ENCODE measurements at regions not wholly inside any gene's neighbourhood (a gene's known extent, or its start where the extent isn't known, plus 50 kb on each side); places are given as distances from the start of the nearest gene placed in this dataset.

DNA sequence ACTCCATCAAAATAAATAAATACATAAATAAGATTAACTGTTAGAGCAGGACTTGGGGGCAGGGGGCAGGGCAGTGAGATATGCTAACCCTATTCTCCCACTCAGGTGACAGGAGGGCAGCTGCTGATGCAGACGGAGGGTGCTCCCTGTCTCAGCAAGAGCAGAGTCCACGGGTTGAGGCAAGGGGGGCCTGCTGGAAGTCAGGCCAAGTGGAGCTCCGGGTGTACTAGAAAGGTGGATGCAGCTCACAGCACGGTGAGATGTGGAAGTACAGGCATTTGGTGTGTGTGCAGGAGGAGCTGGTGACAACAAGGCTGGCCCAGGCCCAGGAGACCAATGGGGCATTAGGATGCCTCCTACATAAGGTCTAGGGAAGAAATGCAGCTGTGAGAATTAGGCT is 467.3 kb upstream of the B3GAT1 start:
- no peak overlapping the region for H3K9ac ChIP-seq
- H3K27ac ChIP-seq: no peak overlapping the region
- H3K4me3 ChIP-seq (ENCODE audit: low read depth, low read length): no peak overlapping the region
- H2AFZ ChIP-seq: no peak overlapping the region
- TF ChIP-seq, protein P1, sequence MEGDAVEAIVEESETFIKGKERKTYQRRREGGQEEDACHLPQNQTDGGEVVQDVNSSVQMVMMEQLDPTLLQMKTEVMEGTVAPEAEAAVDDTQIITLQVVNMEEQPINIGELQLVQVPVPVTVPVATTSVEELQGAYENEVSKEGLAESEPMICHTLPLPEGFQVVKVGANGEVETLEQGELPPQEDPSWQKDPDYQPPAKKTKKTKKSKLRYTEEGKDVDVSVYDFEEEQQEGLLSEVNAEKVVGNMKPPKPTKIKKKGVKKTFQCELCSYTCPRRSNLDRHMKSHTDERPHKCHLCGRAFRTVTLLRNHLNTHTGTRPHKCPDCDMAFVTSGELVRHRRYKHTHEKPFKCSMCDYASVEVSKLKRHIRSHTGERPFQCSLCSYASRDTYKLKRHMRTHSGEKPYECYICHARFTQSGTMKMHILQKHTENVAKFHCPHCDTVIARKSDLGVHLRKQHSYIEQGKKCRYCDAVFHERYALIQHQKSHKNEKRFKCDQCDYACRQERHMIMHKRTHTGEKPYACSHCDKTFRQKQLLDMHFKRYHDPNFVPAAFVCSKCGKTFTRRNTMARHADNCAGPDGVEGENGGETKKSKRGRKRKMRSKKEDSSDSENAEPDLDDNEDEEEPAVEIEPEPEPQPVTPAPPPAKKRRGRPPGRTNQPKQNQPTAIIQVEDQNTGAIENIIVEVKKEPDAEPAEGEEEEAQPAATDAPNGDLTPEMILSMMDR (IDR thresholded peaks at IDR 0.05): no peak
- H3K4me2 ChIP-seq (ENCODE audit: low read length): no peak overlapping the region
- H3K27me3 ChIP-seq (ENCODE audit: control insufficient read depth, insufficient read depth, low read length): no peaks in the 10 kb centered on the region
- H3K79me2 ChIP-seq: no peaks in the 10 kb centered on the region
- no peaks in the 10 kb centered on the region for H3K36me3 ChIP-seq (ENCODE audit: control insufficient read depth, insufficient read depth, low read length)
- H3K9me3 ChIP-seq (ENCODE audit: control insufficient read depth, low read length): no peaks in the 10 kb centered on the region
- no peaks in the 10 kb centered on the region for H3K4me1 ChIP-seq

DNA sequence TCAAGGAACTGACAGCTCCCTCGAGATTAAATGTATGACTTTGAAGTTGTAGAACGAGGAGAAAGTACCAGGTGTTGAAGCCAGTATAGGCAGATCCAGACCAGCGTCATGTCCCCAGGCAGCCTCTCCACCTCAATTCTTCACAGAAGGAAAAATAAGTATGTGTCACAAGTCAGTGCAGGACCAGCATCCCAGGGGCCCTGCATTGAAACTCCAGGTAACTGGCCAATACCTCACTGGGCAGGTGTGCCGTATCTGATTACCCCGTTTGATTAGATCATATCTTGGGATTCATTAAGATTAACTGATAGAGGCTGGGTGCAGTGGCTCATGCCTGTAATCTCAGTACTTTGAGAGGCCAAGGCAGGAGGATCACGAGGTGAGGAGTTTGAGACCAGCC is 466.7 kb upstream of the B3GAT1 start:
- Histone ChIP-seq H2AFZ (no peak overlapping the region), H3K36me3 (ENCODE audit: control insufficient read depth, insufficient read depth, low read length) (no peaks in the 10 kb centered on the region), H3K27ac (no peak overlapping the region), H3K79me2 (no peaks in the 10 kb centered on the region), H3K4me2 (ENCODE audit: low read length) (no peak overlapping the region), H3K9ac (no peak overlapping the region), H3K4me3 (ENCODE audit: low read depth, low read length) (no peak overlapping the region), H3K27me3 (ENCODE audit: control insufficient read depth, insufficient read depth, low read length) (no peaks in the 10 kb centered on the region), H3K4me1 (no peaks in the 10 kb centered on the region), H3K9me3 (ENCODE audit: control insufficient read depth, low read length) (no peaks in the 10 kb centered on the region)
- TF ChIP-seq, protein P1 (IDR thresholded peaks at IDR 0.05): no peak

DNA sequence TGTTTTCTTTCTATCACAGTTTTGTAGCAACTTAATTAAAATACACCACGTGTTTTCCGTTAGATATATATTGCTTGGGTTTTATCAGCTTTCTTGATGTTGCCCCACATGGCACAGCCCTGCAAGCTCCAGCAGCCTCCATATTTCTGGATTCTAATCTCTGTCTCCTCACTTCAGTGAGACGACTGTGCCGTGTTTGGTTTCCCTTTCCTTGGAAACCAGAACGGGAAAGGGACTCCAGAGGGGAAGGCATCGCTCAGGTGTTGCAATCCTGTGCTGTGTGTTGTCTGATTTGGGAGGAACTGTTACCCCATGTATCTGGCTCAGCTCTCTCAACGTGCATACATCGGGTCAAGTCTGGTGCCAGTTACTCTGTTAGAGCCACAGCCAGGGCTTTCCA is 464.2 kb upstream of the B3GAT1 start:
- Histone ChIP-seq H3K27me3 (ENCODE audit: control insufficient read depth, insufficient read depth, low read length) (no peaks in the 10 kb centered on the region), H3K27ac (no peak overlapping the region)

DNA sequence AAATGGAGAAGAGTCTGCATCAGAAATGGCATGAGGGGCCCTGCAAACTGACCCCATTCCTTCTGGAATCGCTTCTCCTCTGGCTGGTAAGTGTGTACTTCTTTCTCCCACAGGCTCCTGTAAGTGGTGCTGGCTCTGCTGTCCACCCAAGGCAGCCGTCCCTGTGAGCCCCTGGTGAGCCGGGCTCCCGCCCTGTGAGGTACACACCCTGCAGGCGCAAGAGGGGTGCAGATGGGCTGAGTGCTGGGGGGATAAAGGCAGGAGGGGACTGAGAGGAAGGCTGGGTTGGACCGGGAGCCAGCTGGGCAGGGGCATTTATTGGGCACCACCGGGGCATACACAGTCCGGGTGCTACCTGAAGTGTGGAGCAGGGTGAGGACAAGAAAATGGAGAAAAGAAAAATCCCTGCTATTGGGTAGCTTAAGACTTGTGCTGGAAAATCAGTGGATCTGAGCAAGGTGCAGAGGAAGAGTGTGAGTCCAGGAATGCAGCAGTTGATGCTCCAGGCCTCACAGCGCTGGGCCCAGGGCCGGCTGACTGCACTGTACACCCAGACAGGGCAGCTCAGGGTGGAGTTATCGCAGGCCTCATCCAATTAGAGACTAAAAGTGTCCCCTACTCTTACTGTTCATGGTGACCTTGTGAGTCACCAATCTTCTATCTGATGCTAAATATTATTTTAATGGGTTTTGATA is 455.1 kb upstream of the B3GAT1 start:
- no peak overlapping the region for H3K4me3 ChIP-seq (ENCODE audit: low read depth, low read length)
- H3K9me3 ChIP-seq (ENCODE audit: control insufficient read depth, low read length): no peaks in the 10 kb centered on the region
- H3K27me3 ChIP-seq (ENCODE audit: control insufficient read depth, insufficient read depth, low read length): no peaks in the 10 kb centered on the region
- TF ChIP-seq, protein P1 (IDR thresholded peaks at IDR 0.05): no peak
- H3K79me2 ChIP-seq: no peaks in the 10 kb centered on the region
- H3K4me2 ChIP-seq (ENCODE audit: low read length): no peak overlapping the region
- no peak overlapping the region for H3K9ac ChIP-seq
- H3K4me1 ChIP-seq: no peaks in the 10 kb centered on the region
- H2AFZ ChIP-seq: no peak overlapping the region
- H3K36me3 ChIP-seq (ENCODE audit: control insufficient read depth, insufficient read depth, low read length): no peaks in the 10 kb centered on the region
- H3K27ac ChIP-seq: no peak overlapping the region

More for the DNA sequence above, 464.2 kb upstream of the B3GAT1 start:
- H3K9ac ChIP-seq: no peak overlapping the region
- TF ChIP-seq, protein P1 (IDR thresholded peaks at IDR 0.05): no peak
- H3K4me3 ChIP-seq (ENCODE audit: low read depth, low read length): no peak overlapping the region
- no peak overlapping the region for H2AFZ ChIP-seq
- H3K36me3 ChIP-seq (ENCODE audit: control insufficient read depth, insufficient read depth, low read length): no peaks in the 10 kb centered on the region
- no peaks in the 10 kb centered on the region for H3K4me1 ChIP-seq
- H3K9me3 ChIP-seq (ENCODE audit: control insufficient read depth, low read length): no peaks in the 10 kb centered on the region
- no peaks in the 10 kb centered on the region for H3K79me2 ChIP-seq
- no peak overlapping the region for H3K4me2 ChIP-seq (ENCODE audit: low read length)

DNA sequence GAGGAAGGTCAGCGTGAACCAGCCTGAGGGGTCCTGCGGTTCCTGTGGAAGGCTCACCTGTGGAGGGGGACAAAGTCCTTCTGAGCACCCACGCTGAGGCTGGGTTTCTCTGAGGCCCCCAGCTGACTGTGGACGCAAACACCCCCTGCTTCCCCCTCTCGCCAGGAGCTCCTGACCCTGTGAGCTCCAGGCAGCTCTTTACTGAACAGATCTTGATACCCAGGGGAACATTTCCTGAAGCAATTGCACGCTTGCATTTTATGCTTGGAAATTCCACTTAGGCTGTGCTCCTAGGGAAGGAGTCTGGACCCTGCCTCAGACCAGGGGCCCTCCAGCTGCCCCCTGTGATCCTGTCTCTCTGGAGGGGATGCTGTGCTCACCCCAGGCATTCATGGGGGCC is 454.2 kb upstream of the B3GAT1 start:
- TF ChIP-seq, protein P1 (IDR thresholded peaks at IDR 0.05): no peak
- H3K4me1 ChIP-seq: no peaks in the 10 kb centered on the region
- no peak overlapping the region for H3K4me2 ChIP-seq (ENCODE audit: low read length)
- no peak overlapping the region for H3K9ac ChIP-seq
- H2AFZ ChIP-seq: no peak overlapping the region
- H3K9me3 ChIP-seq (ENCODE audit: control insufficient read depth, low read length): no peaks in the 10 kb centered on the region
- H3K79me2 ChIP-seq: no peaks in the 10 kb centered on the region
- H3K27ac ChIP-seq: no peak overlapping the region
- H3K36me3 ChIP-seq (ENCODE audit: control insufficient read depth, insufficient read depth, low read length): no peaks in the 10 kb centered on the region
- H3K4me3 ChIP-seq (ENCODE audit: low read depth, low read length): no peak overlapping the region
- no peaks in the 10 kb centered on the region for H3K27me3 ChIP-seq (ENCODE audit: control insufficient read depth, insufficient read depth, low read length)

Measured in parathyroid adenoma (tissue), 2 donors.